GM18867 (cell line): ENCODE measurements at regions not wholly inside any gene's neighbourhood (a gene's known extent, or its start where the extent isn't known, plus 50 kb on each side); places are given as distances from the start of the nearest gene placed in this dataset.

Experiments
- ATAC-seq: cut with Tn5 transposase; IDR thresholded peaks from one replicate; pipeline ENCODE4 v1.9.1; 2021; ENCODE audit warnings: mild to moderate bottlenecking, moderate library complexity; ENCODE audit not compliant: unreplicated experiment

DNA sequence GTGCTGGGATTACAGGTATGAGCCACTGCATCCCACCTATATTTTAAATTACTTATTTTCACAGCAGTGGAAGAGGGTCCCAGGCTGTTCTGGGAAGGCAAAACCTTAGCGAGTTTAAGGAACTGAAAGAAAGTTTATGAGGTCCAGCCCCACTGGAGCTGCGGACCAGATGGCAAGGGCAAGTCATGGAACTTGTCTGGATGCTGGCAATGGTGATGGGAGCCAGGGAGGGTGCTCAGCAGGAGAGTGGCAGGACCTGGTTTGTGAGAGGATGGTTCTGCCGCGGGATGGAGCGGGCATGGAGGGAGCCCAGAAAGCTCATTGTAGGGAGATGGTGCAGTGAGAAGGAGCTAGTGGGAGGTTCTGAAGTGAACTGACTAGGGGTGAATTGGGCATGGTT, 50.6 kb upstream of the SLC45A1 start:
- ATAC-seq: no peak

DNA sequence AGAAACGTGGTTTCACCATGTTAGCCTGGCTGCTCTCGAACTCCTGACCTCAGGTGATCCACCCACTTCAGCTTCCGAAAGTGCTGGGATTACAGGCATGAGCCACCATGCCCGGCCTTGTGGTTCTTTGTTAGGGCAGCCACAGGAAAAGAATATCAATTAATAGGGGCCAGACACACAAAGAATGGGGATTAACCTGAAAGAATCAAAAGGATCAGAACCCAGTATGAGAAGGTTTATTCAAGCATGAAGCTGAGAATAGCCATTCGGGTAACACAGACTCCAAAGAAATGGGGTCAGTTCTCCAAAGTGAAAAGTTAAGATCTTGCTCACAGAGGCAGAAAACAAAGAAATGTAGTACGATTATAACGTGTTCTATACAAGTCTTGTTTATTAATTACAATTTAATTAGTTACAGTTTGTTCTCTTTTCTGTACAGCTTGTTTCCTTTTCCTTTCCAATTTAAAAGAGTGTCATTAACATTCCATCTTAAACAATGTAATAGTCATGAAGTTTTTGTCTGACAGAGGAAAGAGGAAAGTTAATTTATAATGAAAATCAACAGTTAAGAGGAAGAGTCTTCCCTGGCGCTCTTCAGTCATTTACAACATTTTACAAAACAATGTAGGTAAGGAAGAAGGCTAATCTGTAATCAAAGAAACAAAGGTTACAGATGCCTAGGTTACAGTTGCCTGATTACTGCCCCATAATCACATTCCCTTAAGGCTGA, 51.3 kb upstream of the SLC45A1 start:
- no peak for ATAC-seq

DNA sequence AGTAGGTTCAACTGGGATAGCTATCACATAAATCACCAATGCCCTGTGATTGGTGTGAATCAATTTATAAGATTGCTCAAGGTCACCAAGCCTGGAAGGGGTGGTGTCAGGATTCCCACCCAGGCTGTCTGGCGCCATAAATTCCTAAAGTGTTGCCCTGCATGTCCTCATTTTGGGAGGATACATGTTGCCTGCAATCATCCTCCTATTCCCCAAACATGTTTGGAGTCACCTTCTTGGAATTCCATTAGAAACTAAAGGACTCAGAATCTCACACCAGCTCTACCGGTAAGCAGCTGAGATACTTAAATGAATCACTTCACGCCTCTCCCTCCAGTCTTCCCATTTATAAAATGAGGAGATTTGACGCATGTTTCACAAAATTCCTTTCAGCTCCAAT, 54.1 kb upstream of the SLC45A1 start:
- ATAC-seq: no peak

DNA sequence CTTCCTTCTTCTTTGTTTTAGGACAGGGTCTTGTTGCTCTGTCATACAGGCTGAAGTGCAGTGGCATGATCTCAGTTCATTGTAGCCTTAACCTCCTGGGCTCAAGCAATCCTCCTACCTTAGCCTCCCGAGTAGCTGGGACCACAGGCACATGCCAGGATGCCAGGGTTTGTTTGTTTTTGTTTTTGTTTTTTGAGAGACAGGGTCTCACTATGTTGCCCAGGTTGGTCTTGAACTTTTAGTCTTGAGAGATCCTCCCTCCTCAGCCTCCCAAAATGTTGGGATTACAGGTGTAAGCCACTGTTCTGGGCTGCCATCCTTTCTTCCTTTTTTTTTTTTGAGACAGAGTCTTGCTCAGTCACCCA, 56.5 kb upstream of the SLC45A1 start:
- no peak for ATAC-seq

DNA sequence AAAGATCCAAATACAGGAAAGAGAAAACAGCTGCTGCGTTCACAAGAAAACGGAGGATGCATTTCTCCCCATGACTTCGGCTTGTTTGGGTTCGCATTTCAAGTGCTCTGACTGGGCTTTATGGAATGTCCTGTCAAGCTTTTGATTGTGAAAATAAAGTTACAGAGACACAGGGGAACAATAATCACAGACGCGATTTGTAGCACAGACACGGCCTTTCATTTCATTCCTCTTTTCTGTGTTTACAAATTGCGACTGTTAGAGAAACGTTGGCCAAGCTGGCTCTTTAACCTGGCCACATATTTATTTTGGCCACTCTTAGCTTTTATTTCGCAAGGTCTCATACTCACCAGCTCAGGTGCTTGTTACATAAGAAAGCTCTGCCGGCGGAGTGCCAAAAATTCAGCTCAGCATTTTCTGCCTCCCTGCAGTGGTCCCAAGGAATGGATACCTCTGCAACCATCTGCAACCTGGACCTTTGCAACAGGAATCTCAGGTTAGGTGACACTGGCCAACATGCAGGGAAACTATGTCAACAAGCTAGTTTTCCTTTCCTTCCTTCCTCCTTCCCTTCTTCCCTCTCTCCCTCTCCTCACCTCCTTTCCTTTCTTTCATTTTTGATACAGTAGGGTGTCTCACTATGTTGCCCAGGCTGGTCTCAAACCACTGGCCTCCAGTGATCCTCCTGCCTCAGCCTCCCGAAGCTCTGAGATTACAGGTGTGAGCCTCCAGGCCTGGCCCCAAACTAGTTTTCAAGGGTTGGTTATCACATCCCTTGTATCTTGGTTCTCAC, 58.2 kb upstream of the SLC45A1 start:
- no peak for ATAC-seq

DNA sequence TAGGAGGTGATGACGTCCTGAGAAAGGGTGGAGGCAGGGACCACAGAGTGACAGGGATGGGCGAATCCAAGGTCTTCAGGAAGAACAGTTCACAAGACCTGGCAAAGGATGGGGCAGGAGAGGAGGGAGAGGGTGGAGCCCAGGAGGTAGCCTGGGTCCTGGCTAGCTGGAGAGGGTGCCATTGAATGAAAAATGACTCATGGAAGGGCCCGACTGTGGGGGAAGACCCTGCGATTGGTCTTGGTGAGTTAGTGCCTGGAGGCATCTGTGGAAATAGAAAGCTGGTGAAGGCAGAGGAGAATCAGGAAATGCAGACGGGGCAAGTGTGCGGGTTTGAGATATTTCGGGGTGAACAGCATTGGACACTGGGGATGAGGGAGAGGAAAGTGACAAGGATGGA, 60.3 kb upstream of the SLC45A1 start:
- ATAC-seq: no peak

DNA sequence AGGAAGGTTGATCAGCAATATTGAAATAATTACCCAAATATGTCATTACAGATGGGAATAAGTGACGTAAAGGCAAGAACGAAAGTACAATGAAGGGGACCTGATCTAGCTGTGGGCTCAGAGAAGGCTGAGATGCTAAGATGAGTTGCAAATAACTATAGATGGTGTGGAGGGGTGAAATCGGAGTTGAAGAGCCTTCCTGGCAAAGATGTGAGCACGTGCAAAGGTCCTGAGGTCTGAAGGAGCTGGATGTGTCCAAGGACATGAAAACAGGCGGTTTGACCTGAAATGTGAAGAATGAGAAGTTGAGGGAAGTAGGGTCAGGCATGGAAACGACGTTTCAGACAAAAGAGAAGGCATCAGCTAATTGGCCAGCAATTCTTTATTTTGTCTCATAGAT, 61.6 kb upstream of the SLC45A1 start:
- no peak for ATAC-seq

DNA sequence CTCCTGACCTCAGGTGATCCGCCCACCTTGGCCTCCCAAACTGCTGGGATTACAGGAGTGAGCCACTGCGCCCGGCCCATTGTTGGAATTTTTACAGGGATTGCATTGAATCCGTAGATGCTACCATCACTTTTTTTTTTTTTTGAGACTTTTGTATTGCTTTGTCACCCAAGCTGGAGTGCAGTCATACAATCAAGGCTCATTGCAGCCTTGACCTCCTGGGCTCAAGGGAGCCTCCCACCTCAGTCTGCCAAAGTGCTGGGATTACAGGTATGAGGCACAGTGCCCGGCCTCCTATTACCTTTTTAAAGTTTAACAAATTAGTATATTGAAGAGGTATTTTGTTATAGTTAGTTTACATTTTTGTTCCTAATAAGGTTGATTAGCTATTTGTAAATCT, 62.2 kb upstream of the SLC45A1 start:
- no peak for ATAC-seq

DNA sequence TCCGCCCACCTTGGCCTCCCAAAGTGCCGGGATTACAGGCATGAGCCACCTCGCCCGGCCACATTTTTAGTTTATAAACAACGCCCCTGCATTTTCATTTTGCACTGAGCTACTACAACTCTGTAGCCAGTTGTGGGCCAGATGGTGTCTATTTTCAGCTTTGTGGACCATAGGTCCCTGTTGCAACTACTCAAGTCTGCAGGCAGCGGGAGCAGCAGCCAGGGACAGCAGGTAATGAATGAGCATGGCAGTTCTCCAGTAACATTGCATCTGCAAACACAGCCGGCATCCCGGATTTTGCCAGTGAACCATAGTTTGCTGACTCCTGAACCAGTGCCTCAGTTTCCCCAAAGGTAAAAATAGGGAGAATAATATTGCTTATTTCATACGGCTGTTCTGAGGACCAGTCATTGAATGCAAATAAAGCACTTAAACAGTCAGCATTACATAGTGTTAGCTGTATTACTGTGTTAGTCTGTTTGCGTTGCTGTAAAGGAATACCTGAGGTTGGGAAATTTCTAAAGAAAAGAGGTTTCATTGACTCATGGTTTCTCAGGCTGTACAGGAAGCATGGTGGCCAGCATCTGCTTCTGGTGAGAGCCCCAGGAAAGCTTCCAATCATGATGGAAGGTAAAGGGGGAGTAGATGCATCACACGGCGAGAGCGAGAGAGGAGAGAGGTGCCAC, 65.5 kb upstream of the SLC45A1 start:
- ATAC-seq: no peak

DNA sequence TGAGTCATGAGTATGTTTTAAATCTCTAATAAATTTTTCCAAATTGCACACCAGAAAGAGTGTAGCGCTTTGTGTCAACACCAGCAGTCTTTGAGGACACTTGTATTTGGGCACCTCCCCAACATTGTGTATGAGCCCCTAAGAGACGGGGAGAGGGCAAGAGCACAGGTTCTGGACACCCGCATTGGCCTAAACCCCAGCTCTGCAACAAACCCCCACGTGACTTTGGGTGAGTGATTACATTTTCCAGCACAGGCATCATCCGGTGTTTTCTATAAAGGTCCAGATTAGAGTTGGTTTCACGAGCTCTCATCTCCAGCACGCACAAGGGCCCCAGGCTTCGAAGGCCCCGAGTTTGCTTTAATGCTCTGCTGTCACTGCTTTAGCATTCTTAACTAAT, 66.3 kb upstream of the SLC45A1 start:
- no peak for ATAC-seq

DNA sequence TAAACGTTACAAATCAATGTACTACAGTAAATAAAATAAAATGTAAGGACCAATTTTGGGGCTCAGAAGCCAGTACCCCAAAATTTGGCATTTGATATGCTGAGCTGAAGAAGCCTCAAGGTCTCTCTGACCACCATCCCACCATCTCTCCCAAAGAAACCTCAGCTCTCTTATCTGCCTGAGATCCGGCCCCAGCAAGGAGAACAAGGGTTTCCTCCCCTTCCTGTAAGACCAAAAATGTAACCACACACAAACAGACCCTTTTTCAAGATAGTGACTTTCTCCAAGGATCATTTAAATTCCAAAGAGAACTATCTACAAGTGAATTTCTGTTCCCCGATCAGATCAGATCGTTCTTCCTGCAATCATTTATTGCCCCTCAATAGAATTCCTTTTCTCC, 68.1 kb upstream of the SLC45A1 start:
- ATAC-seq: no peak

DNA sequence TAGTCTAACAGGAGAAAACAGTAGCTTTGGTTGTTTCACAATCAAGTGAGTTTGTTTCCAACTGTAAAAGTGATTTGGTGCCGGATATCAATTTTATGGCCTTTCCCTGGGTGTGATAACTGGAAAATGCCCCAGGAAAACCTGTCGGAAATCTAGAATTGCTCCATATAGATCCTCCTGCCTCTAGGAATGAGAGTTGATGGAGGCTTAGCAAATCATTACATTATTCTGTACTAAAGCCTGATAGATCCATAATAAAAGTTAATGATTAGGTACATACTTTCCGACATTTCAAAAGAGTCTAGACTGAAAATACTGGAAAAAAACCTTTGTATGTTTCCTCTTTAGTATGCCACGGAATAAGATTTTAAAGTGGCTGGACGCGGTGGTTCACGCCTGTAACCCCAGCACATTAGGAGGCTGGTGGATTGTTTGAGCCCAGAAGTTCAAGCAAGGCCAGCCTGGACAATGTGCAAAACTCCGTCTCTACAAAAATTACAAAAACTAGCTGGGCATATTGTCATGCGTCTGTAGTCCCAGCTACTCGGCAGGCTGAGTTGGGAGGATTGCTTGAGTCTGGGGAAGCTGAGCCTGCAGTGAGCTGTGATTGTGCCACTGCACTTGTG, 70.0 kb upstream of the SLC45A1 start:
- ATAC-seq: no peak

DNA sequence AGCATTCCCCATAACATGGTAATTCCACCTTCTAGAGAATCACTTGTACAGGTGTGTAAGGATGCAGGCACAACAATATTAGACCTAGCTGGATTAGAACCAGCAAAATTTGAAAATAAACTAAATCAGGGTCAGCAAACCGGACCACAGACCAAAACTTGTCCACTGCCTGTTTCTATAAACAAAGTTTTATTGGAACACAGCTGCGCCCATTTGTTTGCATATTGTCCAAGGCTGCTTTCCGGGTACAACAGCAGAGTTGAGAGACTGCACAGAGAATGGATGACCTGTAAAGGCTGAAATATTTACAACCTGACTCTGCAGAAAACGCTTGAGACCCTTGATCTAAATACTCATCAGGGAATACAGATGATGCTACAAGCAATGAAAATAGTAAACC, 73.6 kb upstream of the SLC45A1 start:
- no peak for ATAC-seq

DNA sequence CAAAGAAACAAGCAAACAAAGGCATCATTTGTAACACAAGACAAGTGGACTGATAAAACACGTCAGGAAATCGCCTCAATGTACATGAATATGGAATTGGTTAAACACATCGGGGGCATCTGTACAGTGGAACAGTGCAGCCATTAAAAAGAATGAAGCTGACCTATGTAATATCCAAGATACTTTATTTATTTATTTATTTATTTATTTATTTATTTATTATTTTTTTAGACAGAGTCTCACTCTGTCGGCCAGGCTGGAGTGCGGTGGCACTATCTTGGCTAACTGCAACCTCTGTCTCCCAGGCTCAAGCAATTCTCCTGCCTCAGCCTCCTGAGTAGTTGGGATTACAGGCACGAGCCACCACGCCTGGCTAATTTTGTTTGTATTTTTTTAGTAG, 75.4 kb upstream of the SLC45A1 start:
- ATAC-seq: no peak

DNA sequence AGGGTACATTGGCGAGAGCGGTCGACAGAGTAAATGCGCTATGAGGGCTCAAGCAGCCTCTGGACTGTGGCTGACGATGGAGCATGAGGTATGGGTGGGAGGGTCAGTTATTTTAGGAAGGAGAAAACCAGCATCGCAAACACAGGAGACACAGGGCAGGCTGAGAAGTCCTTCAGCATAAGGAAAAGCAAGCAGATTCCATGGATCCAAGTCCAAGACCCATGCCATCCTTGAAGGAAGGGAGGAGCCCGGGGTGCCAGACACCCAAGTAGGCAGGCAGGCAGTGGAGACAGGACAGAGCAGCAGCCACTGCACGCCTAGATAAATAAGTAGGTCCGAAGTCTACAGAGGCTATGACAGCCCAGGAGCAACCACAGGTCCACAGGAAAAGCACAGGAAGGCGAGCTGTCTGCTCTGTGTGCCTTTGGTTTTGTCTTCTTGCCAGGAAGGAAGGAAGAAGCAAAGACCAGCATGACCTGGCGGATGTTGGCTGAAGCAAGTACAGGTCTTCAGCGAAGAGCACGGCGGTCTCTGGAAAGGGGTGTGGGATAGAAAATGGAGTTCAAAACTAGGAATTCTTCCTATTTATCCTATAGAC, 76.4 kb upstream of the SLC45A1 start:
- ATAC-seq: no peak

DNA sequence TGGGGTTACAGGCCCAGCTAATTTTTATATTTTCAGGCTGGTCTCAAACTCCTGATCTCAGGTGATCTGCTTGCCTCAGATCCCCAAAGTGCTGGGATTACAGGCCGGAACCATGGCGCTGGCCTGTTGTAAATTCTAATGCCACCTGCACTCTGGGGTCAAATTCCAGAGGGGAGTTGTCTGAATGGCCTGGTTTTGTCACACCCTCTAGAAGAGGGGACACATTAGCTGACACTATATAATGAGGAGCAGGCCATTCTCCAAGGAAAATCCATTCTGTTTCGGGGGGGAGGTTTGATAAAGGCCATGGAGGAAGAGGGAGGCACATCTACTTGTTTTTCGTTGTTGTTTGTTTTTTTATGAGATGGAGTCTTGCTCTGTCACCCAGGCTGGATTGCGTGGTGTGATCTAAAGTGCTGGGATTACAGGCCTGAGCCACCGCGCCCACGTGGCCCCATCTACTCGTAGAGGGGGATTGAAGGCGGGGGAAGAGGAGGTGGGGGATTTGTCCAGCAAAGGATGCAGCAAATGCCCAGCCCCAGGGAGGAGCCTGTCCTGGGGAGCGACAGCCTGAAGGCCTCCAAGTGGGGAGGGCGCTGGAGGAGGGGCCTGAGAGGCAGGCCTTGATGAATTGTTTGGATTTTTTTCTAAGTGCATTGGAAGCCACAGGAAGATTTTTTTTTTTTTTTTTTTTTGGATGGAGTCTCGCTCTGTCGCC, 78.4 kb upstream of the SLC45A1 start:
- no peak for ATAC-seq

DNA sequence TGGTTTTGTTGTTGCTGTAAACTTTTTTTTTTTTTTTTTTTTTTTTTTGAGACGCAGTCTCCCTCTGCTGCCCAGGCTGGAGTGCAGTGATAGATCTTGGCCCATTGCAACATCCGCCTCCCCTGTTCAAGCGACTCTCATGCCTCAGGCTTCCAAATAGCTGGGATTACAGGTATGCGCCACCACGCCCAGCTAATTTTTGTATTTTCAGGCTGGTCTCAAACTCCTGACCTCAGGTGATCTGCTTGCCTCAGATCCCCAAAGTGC, 78.9 kb upstream of the SLC45A1 start:
- ATAC-seq: no peak

DNA sequence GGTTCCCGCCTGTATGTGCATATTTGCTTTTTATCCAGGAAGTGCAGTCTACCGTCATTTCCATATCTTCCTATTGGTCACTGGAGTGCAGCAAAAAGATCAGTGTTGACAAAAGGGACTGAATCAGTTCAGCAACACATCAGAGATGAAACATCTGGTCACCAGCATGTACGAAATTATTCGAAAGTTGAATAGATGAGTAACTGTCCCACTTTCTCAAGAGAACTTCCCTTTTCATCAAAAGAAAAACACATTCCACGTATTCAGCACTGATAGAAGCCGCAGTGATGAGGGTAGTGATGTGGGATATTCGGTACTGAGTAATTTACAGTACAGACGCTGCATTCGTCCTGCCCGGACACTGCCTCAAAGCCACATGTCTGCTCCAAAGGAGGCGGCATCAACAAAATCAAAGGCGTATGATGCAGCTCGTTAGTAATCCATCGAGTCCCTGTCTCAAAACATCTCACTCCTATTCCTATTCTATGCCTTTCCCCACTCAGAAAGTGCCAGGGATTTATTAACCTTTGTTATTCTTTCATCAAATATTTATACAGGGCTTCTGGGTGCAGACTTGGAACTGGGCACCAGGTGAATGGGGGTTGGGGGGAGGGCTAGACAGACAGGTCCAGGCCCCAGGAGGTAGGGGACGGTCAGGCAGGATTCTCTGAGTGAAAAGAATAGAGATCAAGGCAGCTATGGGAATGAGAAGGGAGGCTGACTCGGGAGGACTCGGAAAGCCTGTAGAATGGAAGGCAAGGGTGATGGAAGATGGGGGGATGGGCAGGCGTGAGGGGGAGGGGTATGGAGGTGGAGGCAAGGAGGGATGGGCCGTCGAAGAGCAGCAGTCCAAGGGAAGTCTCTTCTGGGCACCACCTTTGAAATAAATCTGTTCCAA, 79.5 kb upstream of the SLC45A1 start:
- ATAC-seq: no peak

DNA sequence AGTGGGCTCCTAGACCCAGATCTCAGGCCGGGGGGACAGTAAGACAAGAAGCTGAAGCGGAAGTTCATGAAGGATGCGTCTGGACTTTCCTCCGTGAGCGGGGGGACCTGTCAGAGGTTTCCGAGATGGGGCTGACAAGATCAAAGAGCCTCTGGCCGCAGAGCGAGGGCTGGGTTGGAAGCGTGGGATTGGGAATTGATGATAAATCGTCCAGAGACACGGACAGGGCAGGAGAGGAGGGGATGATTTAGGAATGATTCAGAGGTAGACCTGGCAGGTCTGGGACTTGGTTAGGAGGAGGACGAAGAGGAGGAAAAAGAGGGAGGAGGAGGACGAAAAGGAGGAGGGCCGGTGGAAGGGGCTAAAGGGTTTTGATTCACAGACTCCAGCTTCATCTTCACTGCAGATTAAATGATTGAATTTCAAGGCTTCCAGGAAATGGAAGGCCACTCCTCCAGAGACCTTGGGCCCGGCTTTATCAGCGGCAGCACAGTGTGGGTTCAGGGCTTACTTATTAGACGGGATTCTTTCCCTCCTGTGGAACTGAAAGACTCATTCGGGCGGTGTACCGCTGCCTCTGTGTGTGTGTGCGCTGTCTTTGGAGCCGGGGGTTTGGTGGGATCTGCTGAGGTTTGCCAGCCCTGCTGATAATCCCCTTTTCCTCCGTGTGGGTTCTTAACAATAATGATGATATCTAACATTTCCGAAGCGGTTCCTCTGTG, 85.7 kb upstream of the SLC45A1 start:
- no peak for ATAC-seq
